22Rv1 (cell line): ENCODE measurements at regions not wholly inside any gene's neighbourhood (a gene's known extent, or its start where the extent isn't known, plus 50 kb on each side); places are given as distances from the start of the nearest gene placed in this dataset.

ENCODE experiments used
- H3K27ac ChIP-seq: fragments of 450-650 bp; 2 replicates; pipeline ENCODE4 v1.5.1; 2017
- ZFX ChIP-seq: fragments of 450-650 bp; IDR thresholded peaks from 2 replicates; pipeline ENCODE4 v1.6.1; 2017; ENCODE audit warnings: antibody characterized with exemption, borderline replicate concordance
- TF ChIP-seq, protein P1 (sequence below): fragments of 450-650 bp; IDR thresholded peaks from 2 replicates; pipeline ENCODE4 v1.5.1; 2017; ENCODE audit warnings: mild to moderate bottlenecking

DNA sequence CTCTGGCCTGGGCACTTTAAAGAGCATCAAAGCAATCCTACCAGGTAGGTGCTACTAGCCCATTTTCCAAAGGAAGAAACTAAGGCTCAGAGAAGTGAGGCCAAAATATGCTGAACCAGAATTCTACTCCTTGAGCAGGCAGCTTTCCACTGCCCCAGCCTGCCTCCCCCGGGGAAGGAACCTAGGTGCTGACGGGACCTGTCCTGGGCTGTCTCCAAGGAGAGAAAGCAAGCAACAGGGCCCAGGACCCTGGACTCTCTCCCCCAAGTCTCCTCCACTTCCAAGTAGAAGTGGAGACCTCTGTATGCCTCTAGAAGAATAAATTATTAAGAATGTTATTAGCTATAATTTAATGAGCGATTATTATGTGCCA is 159.5 kb downstream of the MRPL14 start:
- TF ChIP-seq ZFX = no peak
- TF ChIP-seq, protein P1, sequence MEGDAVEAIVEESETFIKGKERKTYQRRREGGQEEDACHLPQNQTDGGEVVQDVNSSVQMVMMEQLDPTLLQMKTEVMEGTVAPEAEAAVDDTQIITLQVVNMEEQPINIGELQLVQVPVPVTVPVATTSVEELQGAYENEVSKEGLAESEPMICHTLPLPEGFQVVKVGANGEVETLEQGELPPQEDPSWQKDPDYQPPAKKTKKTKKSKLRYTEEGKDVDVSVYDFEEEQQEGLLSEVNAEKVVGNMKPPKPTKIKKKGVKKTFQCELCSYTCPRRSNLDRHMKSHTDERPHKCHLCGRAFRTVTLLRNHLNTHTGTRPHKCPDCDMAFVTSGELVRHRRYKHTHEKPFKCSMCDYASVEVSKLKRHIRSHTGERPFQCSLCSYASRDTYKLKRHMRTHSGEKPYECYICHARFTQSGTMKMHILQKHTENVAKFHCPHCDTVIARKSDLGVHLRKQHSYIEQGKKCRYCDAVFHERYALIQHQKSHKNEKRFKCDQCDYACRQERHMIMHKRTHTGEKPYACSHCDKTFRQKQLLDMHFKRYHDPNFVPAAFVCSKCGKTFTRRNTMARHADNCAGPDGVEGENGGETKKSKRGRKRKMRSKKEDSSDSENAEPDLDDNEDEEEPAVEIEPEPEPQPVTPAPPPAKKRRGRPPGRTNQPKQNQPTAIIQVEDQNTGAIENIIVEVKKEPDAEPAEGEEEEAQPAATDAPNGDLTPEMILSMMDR = no peak
- no peak overlapping the region for H3K27ac ChIP-seq

DNA sequence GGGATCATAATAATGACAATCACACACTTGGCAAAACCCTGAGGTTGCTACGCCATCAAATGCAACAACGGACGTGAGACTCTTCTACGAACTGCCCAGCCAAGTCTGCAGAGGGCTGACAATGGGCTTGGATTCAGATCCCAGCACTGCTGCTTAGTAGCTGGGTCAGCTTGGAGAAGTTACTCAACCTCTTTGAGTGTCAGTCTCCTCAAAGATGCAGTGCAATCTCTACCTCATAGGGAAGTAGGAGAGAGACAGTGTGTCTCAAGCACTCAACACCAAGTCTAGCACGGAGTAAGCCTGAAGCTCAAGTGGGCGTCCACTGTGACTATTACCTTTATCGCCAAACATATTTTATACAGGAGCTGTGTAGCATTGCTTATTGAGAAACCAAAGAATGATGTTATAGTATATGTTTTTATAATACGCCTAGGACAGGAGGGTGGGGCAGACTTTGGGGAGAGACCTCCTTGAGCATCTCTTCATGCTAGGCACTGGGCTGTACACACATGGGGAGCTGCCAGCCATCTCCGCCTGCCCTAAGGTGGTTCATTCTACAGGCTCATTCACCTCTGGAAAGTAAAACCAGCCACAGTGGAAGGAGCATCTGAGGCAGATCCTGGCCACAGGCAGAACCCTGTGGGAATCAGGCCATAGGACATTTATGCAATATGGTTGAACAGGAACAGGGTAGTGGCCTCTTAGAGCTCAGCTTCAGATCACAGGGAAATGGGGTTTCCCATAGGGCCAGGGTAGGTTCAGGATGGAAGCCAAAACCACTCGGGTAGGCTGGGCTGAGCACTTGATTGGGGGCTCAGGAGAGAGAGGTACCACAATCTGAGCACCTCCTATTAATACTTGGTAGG is 160.2 kb downstream of the MRPL14 start:
- no peak for TF ChIP-seq ZFX
- TF ChIP-seq, protein P1 = no peak
- H3K27ac ChIP-seq = no peak overlapping the region

DNA sequence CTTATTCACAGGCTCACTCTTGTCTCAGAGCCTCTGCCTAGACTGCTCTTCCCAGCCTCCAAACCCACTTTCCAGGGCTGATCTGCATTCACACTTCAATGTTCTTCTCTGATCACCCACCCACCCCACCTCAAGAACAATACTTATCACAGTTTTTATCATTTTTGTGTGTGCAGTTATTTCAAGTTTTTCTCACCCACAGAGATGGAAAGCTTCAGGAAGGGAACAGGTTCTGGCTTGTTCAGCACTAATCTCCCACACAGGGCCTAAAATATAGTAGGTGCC is 160.9 kb downstream of the MRPL14 start:
- no peak for TF ChIP-seq ZFX
- TF ChIP-seq, protein P1 = no peak
- H3K27ac ChIP-seq = no peak overlapping the region

DNA sequence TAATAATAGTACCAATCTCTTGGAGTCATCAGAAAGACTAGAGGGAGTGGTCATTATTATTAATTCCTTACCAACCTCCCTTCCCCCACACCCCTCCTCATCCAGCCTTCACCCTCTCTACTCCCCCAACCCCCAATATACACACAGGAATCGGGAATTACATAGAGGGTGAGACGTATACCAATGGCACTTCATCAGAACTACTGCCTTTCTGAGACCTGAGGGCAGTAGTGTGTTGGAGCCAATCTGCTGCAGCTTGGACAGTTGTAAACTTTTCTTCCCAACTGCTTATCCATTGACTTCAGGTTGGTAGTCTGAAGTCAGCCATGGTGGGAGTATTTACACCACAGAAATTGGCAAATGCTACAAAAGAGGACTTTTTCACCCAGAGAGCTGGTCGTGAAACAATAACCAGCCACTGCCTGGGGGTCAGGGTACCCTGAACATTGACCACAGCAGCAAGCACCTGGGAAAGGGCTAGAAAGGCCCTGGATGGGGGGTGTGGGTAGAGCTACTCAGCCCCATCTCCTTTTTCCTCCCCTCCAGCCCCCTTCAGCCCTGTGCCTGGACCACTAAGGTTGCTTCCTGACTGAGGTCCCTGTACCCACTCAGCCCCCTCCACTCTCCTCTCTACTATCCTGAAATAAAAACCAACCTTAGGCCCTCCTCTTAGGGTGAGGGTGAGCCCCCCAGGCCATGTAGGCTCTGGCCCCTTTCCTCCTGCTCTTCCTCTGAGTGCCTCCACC is 161.5 kb downstream of the MRPL14 start:
- H3K27ac ChIP-seq = no peak overlapping the region
- TF ChIP-seq, protein P1 = no peak
- no peak for TF ChIP-seq ZFX

DNA sequence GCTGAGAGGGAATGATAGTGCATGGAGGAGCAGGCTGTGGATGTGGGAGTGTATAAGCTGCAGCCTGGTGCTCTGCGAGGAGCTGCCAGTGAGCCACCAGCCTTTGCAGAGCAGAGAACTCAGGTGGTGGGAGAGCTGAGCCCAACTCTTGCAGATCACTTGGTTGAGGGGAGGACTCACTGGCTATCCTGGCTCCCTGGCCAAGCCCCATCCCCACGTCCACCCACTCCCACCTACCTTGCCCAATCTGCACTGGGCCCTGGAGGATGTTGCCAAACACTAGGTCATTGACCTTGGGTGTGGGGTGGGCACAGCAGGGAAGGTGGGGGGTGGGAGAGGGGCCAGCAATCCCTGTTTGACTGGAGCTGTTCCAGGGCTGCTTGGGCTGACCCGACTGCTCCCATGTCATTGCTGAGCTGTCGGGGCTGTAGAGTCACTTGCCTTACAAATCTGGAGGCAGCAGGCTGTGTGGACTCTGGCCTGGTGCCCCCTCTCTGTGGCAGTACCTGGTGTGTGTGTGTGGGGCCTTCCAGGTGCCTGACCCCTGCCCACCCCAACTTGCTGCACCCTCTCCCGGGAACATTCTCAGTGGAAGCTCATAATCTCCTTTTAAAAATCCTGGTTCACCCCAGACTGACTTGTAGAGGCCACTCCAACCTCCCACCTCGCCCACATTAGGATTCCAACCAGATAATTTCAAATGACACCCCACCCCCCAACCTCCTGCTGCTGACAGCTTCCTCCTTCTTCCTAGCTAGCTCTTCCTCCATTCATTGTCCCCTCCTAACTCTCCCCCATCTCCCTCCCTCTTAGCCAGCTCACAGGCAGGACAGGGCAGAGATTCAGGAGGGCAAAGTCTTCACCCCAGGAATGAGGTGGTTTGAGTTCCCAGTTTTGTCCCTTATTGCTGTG is 162.3 kb downstream of the MRPL14 start:
- no peak for TF ChIP-seq ZFX
- TF ChIP-seq, protein P1 = no peak

DNA sequence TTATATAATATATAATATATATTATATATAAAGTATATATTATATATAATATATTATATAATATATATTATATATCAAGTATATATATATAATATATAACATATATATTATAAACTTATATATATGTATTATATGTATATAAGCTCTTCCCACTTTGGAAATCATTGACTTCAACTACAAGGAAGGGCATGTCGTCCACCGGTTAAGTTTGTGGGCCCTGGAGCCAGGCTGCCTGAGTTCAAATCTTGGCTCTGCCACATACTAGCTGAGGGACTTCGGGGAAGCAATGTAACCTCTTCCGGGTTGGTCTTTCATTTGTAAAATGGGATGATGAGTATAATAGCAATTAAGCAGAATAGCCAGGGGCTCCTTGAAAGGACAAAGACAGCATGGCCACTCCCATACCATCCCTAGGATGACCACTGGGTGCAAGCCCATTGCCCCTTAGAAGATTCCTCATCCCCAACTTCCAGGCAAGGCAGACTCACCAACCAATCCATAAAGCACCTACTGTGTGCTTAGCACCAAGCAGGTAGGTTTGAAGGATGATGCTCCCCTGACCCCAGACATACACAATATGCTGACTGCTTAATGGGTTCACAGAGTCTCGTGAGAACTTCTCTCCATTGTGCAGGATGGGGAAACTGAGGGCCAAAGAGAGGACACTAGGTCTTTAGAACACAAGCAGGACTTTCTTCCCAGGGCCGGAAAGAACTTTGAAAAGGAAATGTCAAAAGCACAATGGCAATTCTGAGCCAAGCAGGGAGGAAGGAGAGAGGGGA is 163.2 kb downstream of the MRPL14 start:
- TF ChIP-seq, protein P1 = no peak
- TF ChIP-seq ZFX = no peak
- no peak overlapping the region for H3K27ac ChIP-seq

More for the DNA sequence above, 162.3 kb downstream of the MRPL14 start:
- H3K27ac ChIP-seq = no peak overlapping the region
